Left colon (tissue), 2 donors: ENCODE measurements at regions not wholly inside any gene's neighbourhood (a gene's known extent, or its start where the extent isn't known, plus 50 kb on each side); places are given as distances from the start of the nearest gene placed in this dataset.
"Not testable (repeated sequence)": the region's sequence is repeated elsewhere in the genome, so short reads cannot be mapped to it uniquely, and the experiment has no call there.

ENCODE experiments used
- ATAC-seq: fragments of 200-7000 bp; cut with Tn5 transposase; one replicate; pipeline ENCODE4 v1.9.1; 2020; ENCODE audit warnings: mild to moderate bottlenecking, moderate library complexity
- DNase-seq, 2 donors: peaks; one replicate each; pipeline ENCODE4 v3.0.0-alpha.2; 2020
- intact Hi-C, 2 donors: fragments of 100-400 bp; cut with DNase I in 1 of 2; cut with micrococcal nuclease in 1 of 2; formaldehyde crosslinking; loops; one replicate each; pipeline versions ENCODE4 v1.11.2 to v1.14.0; 2022; cut with DNase I, micrococcal nuclease
- donor health status: DM: no; HTN: no; CAD: no.
- donor health status: DM: yes; HTN: yes; CAD: no.

GRCh38 chr6:1175877-1176276, 136.0 kb upstream of the FOXQ1 start:
- no peak for ATAC-seq
- intact Hi-C loops: no loop called here
- DNase-seq: no peak

GRCh38 chr6:1170794-1171193, 141.1 kb upstream of the FOXQ1 start:
- intact Hi-C loops: no loop called here
- ATAC-seq (no peak), DNase-seq (no peak)

- ATAC-seq: no peak
- intact Hi-C loops: no loop called here
- no peak for DNase-seq
Measured at GRCh38 chr6:1164600-1164999, 147.3 kb upstream of the FOXQ1 start.

GRCh38 chr6:1163501-1163900, 148.4 kb upstream of the FOXQ1 start:
- intact Hi-C loops: no loop called here
- ATAC-seq: no peak
- DNase-seq: no peak

GRCh38 chr6:1162367-1163275, 149.3 kb upstream of the FOXQ1 start:
- no peak for ATAC-seq
- intact Hi-C loops: no loop called here
- DNase-seq: no peak

- intact Hi-C loops, DNase-seq, ATAC-seq: not testable (repeated sequence)
Measured at GRCh38 chr6:1156411-1156810, 155.5 kb upstream of the FOXQ1 start.

GRCh38 chr6:1153696-1154245, 158.1 kb upstream of the FOXQ1 start:
- DNase-seq (no peak), ATAC-seq (no peak)
- intact Hi-C loops: no loop called here

- DNase-seq: no peak
- no peak for ATAC-seq
- intact Hi-C loops: no loop called here
Measured at GRCh38 chr6:1146500-1146899, 165.4 kb upstream of the FOXQ1 start.

GRCh38 chr6:1145768-1146218, 166.1 kb upstream of the FOXQ1 start:
- intact Hi-C loops: no loop called here
- DNase-seq: no peak
- ATAC-seq: no peak

- intact Hi-C loops: no loop called here
- DNase-seq: no peak
- no peak for ATAC-seq
Measured at GRCh38 chr6:1144842-1145767, 166.8 kb upstream of the FOXQ1 start.

GRCh38 chr6:1143655-1144054, 168.2 kb upstream of the FOXQ1 start:
- DNase-seq (no peak), ATAC-seq (no peak)
- intact Hi-C loops: no loop called here

- ATAC-seq (no peak), DNase-seq (no peak)
- intact Hi-C loops: no loop called here
Measured at GRCh38 chr6:1139155-1139890, 172.6 kb upstream of the FOXQ1 start.

- DNase-seq (no peak), ATAC-seq (no peak)
- intact Hi-C loops: no loop called here
Measured at GRCh38 chr6:1137849-1138248, 174.0 kb upstream of the FOXQ1 start.

GRCh38 chr6:1136827-1137226, 175.1 kb upstream of the FOXQ1 start:
- no peak for ATAC-seq
- DNase-seq: no peak
- intact Hi-C loops: no loop called here

GRCh38 chr6:1136415-1136774, 175.5 kb upstream of the FOXQ1 start:
- no peak for DNase-seq
- intact Hi-C loops: no loop called here
- ATAC-seq: no peak

- intact Hi-C loops: no loop called here
- no peak for DNase-seq
- ATAC-seq: no peak
Measured at GRCh38 chr6:1135726-1136414, 176.0 kb upstream of the FOXQ1 start.

- intact Hi-C loops: no loop called here
- ATAC-seq: peak; percentile 52
- DNase-seq: no peak
Measured at GRCh38 chr6:1131285-1132079, 180.4 kb upstream of the FOXQ1 start.

GRCh38 chr6:1130709-1131108, 181.2 kb upstream of the FOXQ1 start:
- no peak for DNase-seq

More at GRCh38 chr6:1130709-1131108, 181.2 kb upstream of the FOXQ1 start:
- no peak for ATAC-seq
- intact Hi-C loops: no loop called here
